B cell (primary cell): ENCODE measurements at regions not wholly inside any gene's neighbourhood (a gene's known extent, or its start where the extent isn't known, plus 50 kb on each side); places are given as distances from the start of the nearest gene placed in this dataset.

Experiments
- CTCF ChIP-seq: fragments of 200-600 bp; IDR thresholded peaks from one replicate; pipeline ENCODE4 v1.8.0; 2022; ENCODE audit warnings: antibody characterized with exemption, mild to moderate bottlenecking
- EZH2 ChIP-seq: IDR thresholded peaks from 2 replicates; pipeline ENCODE4 v1.6.1; 2012; ENCODE audit warnings: borderline replicate concordance, low read depth, mild to moderate bottlenecking, moderate library complexity, low read length; ENCODE audit not compliant: insufficient read depth, poor library complexity, severe bottlenecking

DNA sequence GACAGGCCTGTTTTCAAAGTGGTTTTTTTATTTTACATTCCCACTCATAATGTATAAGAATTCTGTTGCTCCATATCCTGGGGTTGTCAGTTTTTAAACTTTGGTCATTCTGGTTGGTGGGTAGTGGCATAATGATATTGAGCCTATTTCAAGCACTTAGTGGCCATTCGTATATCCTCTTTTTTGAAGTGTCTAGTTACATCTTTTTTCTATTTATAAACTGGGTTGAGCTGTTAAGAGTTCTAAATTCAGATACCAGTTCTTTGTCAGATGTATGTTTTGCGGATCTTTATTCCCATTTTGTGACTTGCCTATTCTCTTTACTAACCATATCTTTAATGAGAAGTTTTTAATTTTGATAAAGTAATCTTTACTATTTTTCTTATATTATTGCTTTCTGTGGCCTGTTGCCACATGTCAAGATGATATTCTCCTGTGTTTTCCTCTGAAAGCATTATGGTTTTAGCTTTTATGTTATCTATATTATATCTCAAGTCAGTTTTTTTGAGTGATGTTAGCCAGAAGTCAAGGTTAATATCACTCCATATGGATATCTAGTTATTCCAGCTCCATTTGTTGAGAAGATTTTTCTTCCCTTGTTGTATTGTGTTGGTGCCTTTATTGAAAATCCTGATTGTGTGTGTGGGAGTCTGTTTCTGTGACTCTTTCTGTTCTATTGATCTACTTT lies 110.9 kb downstream of the FHIP1A start:
- TF ChIP-seq CTCF (no peak), EZH2 (no peak)
